ENCODE measurements at regions not wholly inside any gene's neighbourhood (a gene's known extent, or its start where the extent isn't known, plus 50 kb on each side); places are given as distances from the start of the nearest gene placed in this dataset.

GRCh38 chr7:85695041-85695440 lies 508.2 kb upstream of the SEMA3D start:
- TF ChIP-seq CTCF (IDR thresholded peaks at IDR 0.05) (no peak), POLR2A (IDR thresholded peaks at IDR 0.05; ENCODE audit: low read depth) (no peak), EP300 (IDR thresholded peaks at IDR 0.05) (no peak), POLR2AphosphoS5 (IDR thresholded peaks at IDR 0.05) (no peak)

All from esophagus muscularis mucosa (tissue), 4 donors.